IMR-90 (cell line): ENCODE measurements at regions not wholly inside any gene's neighbourhood (a gene's known extent, or its start where the extent isn't known, plus 50 kb on each side); places are given as distances from the start of the nearest gene placed in this dataset.

Experiments
- ATAC-seq: fragments of 200-7000 bp; cut with Tn5 transposase; 2 replicates; pipeline ENCODE4 v1.9.1; 2020; ENCODE audit warnings: low read depth, mild to moderate bottlenecking, moderate library complexity
- BruUV-seq: library from RNA; stranded (reverse); fragments of 400-500 nt; replicated peaks from 2 replicates; lab custom pipeline; 2021; lab: Mats Ljungman, UMichigan
- CTCF ChIA-PET: fragments of 300-600 bp; formaldehyde crosslinking; extraction: SDS; loops from one replicate; lab custom pipeline; 2021; ENCODE audit warnings: antibody characterized with exemption; lab: Yijun Ruan, JAX
- POLR2A ChIA-PET: fragments of 300-600 bp; sonication (Branson Sonifier 250); formaldehyde crosslinking; loops from one replicate; lab custom pipeline; 2022; ENCODE audit warnings: antibody characterized with exemption; ENCODE audit not compliant: unreplicated experiment; lab: Charles Lee
- DNase-seq: peaks from one replicate; pipeline ENCODE4 v3.0.0; 2013
- H2AFZ ChIP-seq: replicated peaks from 2 replicates; pipeline ENCODE3; 2013; ENCODE audit warnings: low read length, mild to moderate bottlenecking; ENCODE audit not compliant: poor library complexity
- H2AK5ac ChIP-seq: 2 replicates; pipeline ENCODE4 v1.6.1; 2013; ENCODE audit warnings: low read depth, low read length, inconsistent platforms
- H2AK9ac ChIP-seq: replicated peaks from 2 replicates; pipeline ENCODE3; 2013; ENCODE audit warnings: mild to moderate bottlenecking, low read depth, low read length, moderate library complexity; ENCODE audit not compliant: poor library complexity
- H2BK120ac ChIP-seq: 2 replicates; pipeline ENCODE4 v1.6.1; 2013; ENCODE audit warnings: low read depth, low read length, inconsistent platforms
- H2BK15ac ChIP-seq: 3 replicates; pipeline ENCODE4 v1.6.1; 2013; ENCODE audit warnings: low read depth, low read length, inconsistent platforms
- H2BK20ac ChIP-seq: 2 replicates; pipeline ENCODE4 v1.6.1; 2013; ENCODE audit warnings: low read depth, mild to moderate bottlenecking, inconsistent platforms, low read length, moderate library complexity
- H2BK5ac ChIP-seq: 2 replicates; pipeline ENCODE4 v1.6.1; 2013; ENCODE audit warnings: mild to moderate bottlenecking, low read depth, low read length, inconsistent platforms; ENCODE audit not compliant: poor library complexity, severe bottlenecking
- H3K14ac ChIP-seq: replicated peaks from 2 replicates; pipeline ENCODE4 v1.6.1; 2013; ENCODE audit warnings: low read depth, low read length, inconsistent platforms
- H3K18ac ChIP-seq: 2 replicates; pipeline ENCODE4 v1.6.1; 2013; ENCODE audit warnings: low read depth, low read length, control low read depth
- H3K23ac ChIP-seq: 2 replicates; pipeline ENCODE4 v1.6.1; 2013; ENCODE audit warnings: low read depth, low read length, inconsistent platforms
- H3K27ac ChIP-seq: 2 replicates; pipeline ENCODE4 v1.5.1; 2013; ENCODE audit warnings: mild to moderate bottlenecking, control low read depth, low read length; ENCODE audit not compliant: insufficient read depth
- H3K27me3 ChIP-seq: 2 replicates; pipeline ENCODE4 v1.6.1; 2013; ENCODE audit warnings: low read length; ENCODE audit not compliant: control insufficient read depth, insufficient read depth
- H3K36me3 ChIP-seq: 2 replicates; pipeline ENCODE4 v1.6.1; 2013; ENCODE audit warnings: low read length, mixed read lengths; ENCODE audit not compliant: control insufficient read depth, insufficient read depth
- H3K4ac ChIP-seq: 2 replicates; pipeline ENCODE4 v1.6.1; 2013; ENCODE audit warnings: low read depth, low read length, inconsistent platforms
- H3K4me1 ChIP-seq: 2 replicates; pipeline ENCODE4 v1.6.1; 2013; ENCODE audit warnings: low read length, mixed read lengths; ENCODE audit not compliant: control insufficient read depth, insufficient read depth
- H3K4me2 ChIP-seq: 2 replicates; pipeline ENCODE4 v1.6.1; 2013; ENCODE audit warnings: low read depth, mild to moderate bottlenecking, control low read depth, low read length, moderate library complexity
- H3K4me3 ChIP-seq: 2 replicates; pipeline ENCODE4 v1.5.1; 2013; ENCODE audit warnings: low read depth, mild to moderate bottlenecking, control low read depth, low read length, moderate library complexity; ENCODE audit not compliant: insufficient read depth
- H3K56ac ChIP-seq: 2 replicates; pipeline ENCODE4 v1.6.1; 2013; ENCODE audit warnings: low read length, inconsistent platforms; ENCODE audit not compliant: insufficient read depth; ENCODE audit errors: extremely low read depth
- H3K79me1 ChIP-seq, 2 experiments: 2 replicates each; pipeline ENCODE4 v1.6.1; 2013; ENCODE audit warnings: low read length in 2 of 2, inconsistent platforms in 1 of 2, low read depth in 1 of 2
- H3K9ac ChIP-seq: 2 replicates; pipeline ENCODE4 v1.6.1; 2013; ENCODE audit warnings: low read depth, low read length, control low read depth
- H3K9me1 ChIP-seq: 2 replicates; pipeline ENCODE4 v1.6.1; 2013; ENCODE audit warnings: low read length, inconsistent platforms; ENCODE audit not compliant: insufficient read depth
- H3K9me3 ChIP-seq: 2 replicates; pipeline ENCODE4 v1.6.1; 2013; ENCODE audit warnings: low read length; ENCODE audit not compliant: control insufficient read depth, insufficient read depth
- H4K20me1 ChIP-seq: 2 replicates; pipeline ENCODE4 v1.6.1; 2013; ENCODE audit warnings: low read length, inconsistent platforms; ENCODE audit not compliant: insufficient read depth
- H4K5ac ChIP-seq: 2 replicates; pipeline ENCODE4 v1.6.1; 2013; ENCODE audit warnings: mild to moderate bottlenecking, low read depth, low read length, control low read depth
- H4K8ac ChIP-seq, 2 experiments: 2 replicates each; pipeline ENCODE4 v1.6.1; 2013; ENCODE audit warnings: low read depth in 2 of 2, low read length in 2 of 2, control low read depth in 1 of 2, inconsistent platforms in 1 of 2
- H4K91ac ChIP-seq: 2 replicates; pipeline ENCODE4 v1.6.1; 2013; ENCODE audit warnings: low read depth, low read length, inconsistent platforms; ENCODE audit not compliant: insufficient read depth
- MAFK ChIP-seq: IDR thresholded peaks from 2 replicates; pipeline ENCODE4 v1.6.1; 2012; ENCODE audit warnings: low read depth, low read length, improper control_type of control experiment
- SMC3 ChIP-seq: fragments of 150-350 bp; IDR thresholded peaks from 2 replicates; pipeline ENCODE4 v1.6.1; 2016; ENCODE audit warnings: low read depth, mild to moderate bottlenecking, antibody characterized with exemption, low read length, moderate library complexity
- dilution Hi-C: fragments of 300-500 bp; cut with HindIII; formaldehyde crosslinking; loops from one replicate; pipeline ENCODE4 v1.14.3; 2018; ENCODE audit warnings: low sequenced_read_pairs; ENCODE audit not compliant: unreplicated experiment
- in situ Hi-C: fragments of 300-500 bp; cut with MboI; formaldehyde crosslinking; loops from 3 replicates; pipeline ENCODE4 v1.14.3; 2019; ENCODE audit warnings: low sequenced_read_pairs, inconsistent platforms, mixed read lengths
- intact Hi-C: fragments of 100-400 bp; cut with micrococcal nuclease; formaldehyde crosslinking; loops from 2 replicates; pipeline ENCODE4 v1.10.0; 2022

DNA sequence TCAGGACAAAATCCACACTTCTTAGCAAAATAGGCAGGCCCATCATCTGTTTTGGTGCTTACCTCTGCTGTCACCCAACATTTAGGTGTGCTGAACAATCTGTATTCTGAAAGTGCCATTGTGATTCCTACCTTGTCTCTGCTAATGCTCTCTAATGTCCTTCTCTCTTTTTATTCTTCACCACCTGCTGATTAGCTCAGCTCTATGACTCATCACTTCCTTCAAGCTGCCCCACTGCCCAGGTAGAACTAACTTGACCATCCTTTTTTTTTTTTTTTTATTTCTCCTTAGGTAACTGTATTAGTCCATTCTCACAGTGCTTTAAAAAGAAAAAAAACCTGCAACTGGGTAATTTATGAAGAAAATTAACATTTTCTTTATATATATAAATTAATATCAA, 478.7 kb upstream of the POU3F3 start:
- TF ChIP-seq MAFK, result no peak
- TF ChIP-seq SMC3, result no peak
- H4K20me1 ChIP-seq, result no peaks in the 10 kb centered on the region
- DNase-seq, result no peak
- H2AK5ac ChIP-seq, result no peak overlapping the region
- H2AFZ ChIP-seq, result no peak overlapping the region
- H3K79me1 ChIP-seq, result no peaks in the 10 kb centered on the region
- no peaks in the 10 kb centered on the region for H3K4me1 ChIP-seq
- H2AK9ac ChIP-seq, result no peak overlapping the region
- H3K23ac ChIP-seq, result no peak overlapping the region
- H4K91ac ChIP-seq, result no peak overlapping the region
- dilution Hi-C loops (no loop called here), in situ Hi-C loops (no loop called here), intact Hi-C loops (no loop called here)
- no peak overlapping the region for H3K4me2 ChIP-seq
- no peak overlapping the region for H3K56ac ChIP-seq
- peaks cover 10% of the 10 kb centered on the region for H3K9me3 ChIP-seq
- no peak overlapping the region for H4K5ac ChIP-seq
- no peak overlapping the region for H4K8ac ChIP-seq
- no peak overlapping the region for H2BK15ac ChIP-seq
- H2BK5ac ChIP-seq, result no peak overlapping the region
- ATAC-seq, result no peak
- H3K27me3 ChIP-seq, result no peaks in the 10 kb centered on the region
- H2BK120ac ChIP-seq, result no peak overlapping the region
- BruUV-seq, result no TSS peak
- no peak overlapping the region for H3K18ac ChIP-seq
- H3K9me1 ChIP-seq, result no peaks in the 10 kb centered on the region
- H3K14ac ChIP-seq, result no peak overlapping the region
- ChIA-PET POLR2A (no interaction called here), CTCF (no interaction called here)
- H3K27ac ChIP-seq, result no peak overlapping the region
- no peaks in the 10 kb centered on the region for H3K36me3 ChIP-seq
- H2BK20ac ChIP-seq, result no peak overlapping the region
- H3K4ac ChIP-seq, result no peak overlapping the region
- no peak overlapping the region for H3K4me3 ChIP-seq
- H3K9ac ChIP-seq, result no peak overlapping the region
